SJCRH30 (cell line): ENCODE measurements at regions not wholly inside any gene's neighbourhood (a gene's known extent, or its start where the extent isn't known, plus 50 kb on each side); places are given as distances from the start of the nearest gene placed in this dataset.
A peak's percentile ranks its signal among the peaks of the same experiment; 100 is the strongest.
"Not testable (repeated sequence)": the region's sequence is repeated elsewhere in the genome, so short reads cannot be mapped to it uniquely, and the experiment has no call there.

Source experiments
- DNase-seq, 2 experiments: peaks; one replicate each; pipeline ENCODE4 v3.0.0-alpha.2; 2015 to 2020
- H3K27ac ChIP-seq: fragments of 250-450 bp; sonication (Bioruptor Pico); 2 replicates; pipeline ENCODE4 v1.5.1; 2020; ENCODE audit warnings: mild to moderate bottlenecking, moderate library complexity
- H3K27me3 ChIP-seq: fragments of 250-450 bp; sonication (Bioruptor Pico); 2 replicates; pipeline ENCODE4 v1.5.1; 2020; ENCODE audit warnings: mild to moderate bottlenecking, moderate library complexity
- H3K36me3 ChIP-seq: fragments of 250-450 bp; sonication (Bioruptor Pico); 2 replicates; pipeline ENCODE4 v1.5.1; 2020; ENCODE audit warnings: mild to moderate bottlenecking, moderate library complexity
- H3K4me1 ChIP-seq: fragments of 250-450 bp; sonication (Bioruptor Pico); 2 replicates; pipeline ENCODE4 v1.5.1; 2020; ENCODE audit warnings: mild to moderate bottlenecking, moderate library complexity
- H3K4me3 ChIP-seq: fragments of 250-450 bp; sonication (Bioruptor Pico); 2 replicates; pipeline ENCODE4 v1.5.1; 2020; ENCODE audit warnings: mild to moderate bottlenecking, moderate library complexity
- H3K9me3 ChIP-seq: fragments of 250-450 bp; sonication (Bioruptor Pico); replicated peaks from 2 replicates; pipeline ENCODE4 v1.5.1; 2020; ENCODE audit warnings: mild to moderate bottlenecking, moderate library complexity

- Histone ChIP-seq H3K27me3 (no peaks in the 10 kb centered on the region), H3K27ac (no peak overlapping the region), H3K4me1 (no peaks in the 10 kb centered on the region), H3K36me3 (no peaks in the 10 kb centered on the region), H3K9me3 (no peaks in the 10 kb centered on the region; the same call in none of the 2 replicates), H3K4me3 (no peak overlapping the region)
- DNase-seq: peak in 1 of 2 experiments; percentile 8
Measured at GRCh38 chr2:4175343-4175742, 472.0 kb downstream of the DCDC2C start.

DNA sequence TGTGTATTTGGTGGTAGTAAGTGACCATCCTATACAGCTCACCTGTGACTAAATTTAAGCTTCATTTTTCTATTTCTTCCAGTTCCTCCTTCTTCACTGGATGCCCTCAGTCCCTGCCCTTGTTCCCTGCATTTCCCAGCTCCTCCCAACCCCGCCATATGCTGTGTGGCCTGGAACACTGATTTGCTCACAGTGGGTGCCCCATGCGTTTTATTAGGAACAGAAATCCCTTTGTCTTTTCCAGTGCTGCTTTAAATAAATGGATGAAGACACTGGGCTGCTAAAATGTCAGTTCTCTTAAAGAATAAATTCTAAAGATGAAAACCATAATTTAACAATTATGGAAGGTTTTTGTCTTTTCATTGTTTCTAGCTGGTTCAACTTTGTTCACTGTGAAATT is 477.3 kb downstream of the DCDC2C start:
- Histone ChIP-seq H3K27ac (no peak overlapping the region), H3K9me3 (no peaks in the 10 kb centered on the region; the same call in none of the 2 replicates), H3K4me3 (no peak overlapping the region), H3K4me1 (no peaks in the 10 kb centered on the region), H3K27me3 (no peaks in the 10 kb centered on the region), H3K36me3 (no peaks in the 10 kb centered on the region)
- DNase-seq: no peak

DNA sequence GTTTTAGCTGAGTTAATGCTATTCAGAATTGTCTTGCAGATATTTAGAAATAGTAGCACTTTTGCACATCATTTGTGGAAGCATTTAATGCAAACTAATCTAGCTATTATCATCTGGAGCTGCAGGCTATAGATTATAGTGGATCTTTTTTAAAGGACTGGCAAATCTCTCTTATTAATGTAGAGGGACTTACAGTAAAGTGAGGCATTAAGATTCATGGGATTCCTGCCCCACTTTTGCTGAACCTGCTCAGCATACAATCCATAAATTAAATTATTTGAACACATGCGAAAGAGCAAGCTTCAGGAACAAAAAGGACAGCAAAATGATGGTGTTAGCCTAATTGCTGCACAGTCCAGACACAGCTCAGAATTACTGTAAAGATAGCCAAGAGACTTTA is 477.7 kb downstream of the DCDC2C start:
- Histone ChIP-seq H3K4me1 (no peaks in the 10 kb centered on the region), H3K27me3 (no peaks in the 10 kb centered on the region), H3K27ac (no peak overlapping the region), H3K4me3 (no peak overlapping the region), H3K36me3 (no peaks in the 10 kb centered on the region), H3K9me3 (no peaks in the 10 kb centered on the region; the same call in none of the 2 replicates)
- DNase-seq: no peak

- H3K27ac ChIP-seq: no peak overlapping the region
- H3K9me3 ChIP-seq: no peaks in the 10 kb centered on the region
- H3K36me3 ChIP-seq: no peaks in the 10 kb centered on the region
- no peaks in the 10 kb centered on the region for H3K27me3 ChIP-seq
- no peaks in the 10 kb centered on the region for H3K4me1 ChIP-seq
- no peak overlapping the region for H3K4me3 ChIP-seq
- DNase-seq: no peak
Measured at GRCh38 chr2:4188561-4188960, 485.2 kb downstream of the DCDC2C start.

DNA sequence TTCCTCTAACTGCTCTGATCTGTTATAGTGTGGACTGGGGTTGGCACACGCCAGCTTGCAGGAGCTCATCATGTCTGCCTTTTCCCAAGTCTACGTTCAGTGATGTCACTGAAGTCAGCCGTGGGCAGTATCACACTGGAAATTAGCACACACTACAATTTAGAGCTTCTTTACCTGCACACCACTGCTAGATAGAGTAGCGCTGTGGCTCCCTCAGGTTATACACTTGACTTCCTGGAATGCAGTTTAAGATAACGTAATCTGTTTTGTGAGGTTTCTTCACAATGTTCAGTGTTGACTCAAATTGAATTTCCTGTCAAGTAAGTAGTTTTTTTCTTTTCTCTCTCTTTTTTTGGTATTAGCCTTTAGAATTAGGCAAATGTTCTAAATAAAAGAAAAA is 487.2 kb downstream of the DCDC2C start:
- Histone ChIP-seq H3K27ac (no peak overlapping the region), H3K4me1 (no peaks in the 10 kb centered on the region), H3K36me3 (no peaks in the 10 kb centered on the region), H3K4me3 (no peak overlapping the region), H3K27me3 (no peaks in the 10 kb centered on the region), H3K9me3 (no peaks in the 10 kb centered on the region)
- DNase-seq: no peak

DNA sequence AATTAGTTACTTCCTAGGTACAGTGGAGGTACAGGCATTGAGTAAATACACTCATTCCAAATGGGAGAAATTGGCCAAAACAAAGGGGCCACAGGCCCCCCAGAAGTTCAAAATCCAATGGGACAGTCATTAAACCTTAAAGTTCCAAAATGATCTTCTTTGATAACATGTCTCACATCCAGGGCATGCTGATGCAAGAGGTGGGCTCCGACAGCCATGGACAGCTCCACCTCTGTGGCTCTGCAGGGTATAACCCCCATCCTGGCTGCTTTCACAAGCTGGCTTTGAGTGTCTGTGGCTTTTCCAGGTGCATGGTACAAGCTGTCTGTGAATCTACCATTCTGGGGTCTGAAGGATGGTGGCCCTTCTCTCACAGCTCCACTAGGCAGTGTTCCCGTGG is 488.7 kb downstream of the DCDC2C start:
- no peak for DNase-seq
- Histone ChIP-seq H3K9me3 (no peaks in the 10 kb centered on the region), H3K27me3 (no peaks in the 10 kb centered on the region), H3K27ac (no peak overlapping the region), H3K36me3 (no peaks in the 10 kb centered on the region), H3K4me3 (no peak overlapping the region), H3K4me1 (no peaks in the 10 kb centered on the region)

GRCh38 chr2:4214444-4215205 is 511.2 kb downstream of the DCDC2C start:
- no peaks in the 10 kb centered on the region for H3K9me3 ChIP-seq
- H3K27me3 ChIP-seq: no peaks in the 10 kb centered on the region
- H3K27ac ChIP-seq: no peak overlapping the region
- DNase-seq: no peak
- H3K36me3 ChIP-seq: no peaks in the 10 kb centered on the region
- no peak overlapping the region for H3K4me3 ChIP-seq
- H3K4me1 ChIP-seq: no peaks in the 10 kb centered on the region

GRCh38 chr2:4217737-4218136 is 514.4 kb downstream of the DCDC2C start:
- Histone ChIP-seq H3K4me1 (no peaks in the 10 kb centered on the region), H3K36me3 (no peaks in the 10 kb centered on the region), H3K9me3 (no peaks in the 10 kb centered on the region), H3K4me3 (no peak overlapping the region), H3K27me3 (no peaks in the 10 kb centered on the region), H3K27ac (no peak overlapping the region)
- DNase-seq: no peak

DNA sequence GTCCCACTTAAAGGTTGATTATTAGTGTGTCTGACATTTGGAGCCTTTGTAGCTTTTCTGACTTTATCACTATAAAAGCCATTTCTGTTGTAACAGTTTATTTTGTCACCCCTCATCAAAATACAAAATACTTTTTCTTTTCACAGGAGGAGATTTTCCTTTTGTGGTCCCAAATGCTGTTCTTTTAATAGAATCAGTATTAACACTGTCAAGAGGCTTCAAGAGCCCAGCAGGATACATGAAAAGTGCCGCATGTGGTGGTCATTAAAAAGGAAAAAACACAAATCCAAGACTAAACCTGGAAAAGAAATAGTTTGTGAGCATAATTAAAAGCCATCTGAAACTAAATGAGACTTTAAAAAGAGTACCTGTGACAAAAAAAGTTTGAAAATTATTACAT is 515.7 kb downstream of the DCDC2C start:
- DNase-seq: no peak
- H3K9me3 ChIP-seq: no peaks in the 10 kb centered on the region
- no peak overlapping the region for H3K4me3 ChIP-seq
- H3K36me3 ChIP-seq: no peaks in the 10 kb centered on the region
- no peak overlapping the region for H3K27ac ChIP-seq
- H3K27me3 ChIP-seq: no peaks in the 10 kb centered on the region
- H3K4me1 ChIP-seq: no peaks in the 10 kb centered on the region

DNA sequence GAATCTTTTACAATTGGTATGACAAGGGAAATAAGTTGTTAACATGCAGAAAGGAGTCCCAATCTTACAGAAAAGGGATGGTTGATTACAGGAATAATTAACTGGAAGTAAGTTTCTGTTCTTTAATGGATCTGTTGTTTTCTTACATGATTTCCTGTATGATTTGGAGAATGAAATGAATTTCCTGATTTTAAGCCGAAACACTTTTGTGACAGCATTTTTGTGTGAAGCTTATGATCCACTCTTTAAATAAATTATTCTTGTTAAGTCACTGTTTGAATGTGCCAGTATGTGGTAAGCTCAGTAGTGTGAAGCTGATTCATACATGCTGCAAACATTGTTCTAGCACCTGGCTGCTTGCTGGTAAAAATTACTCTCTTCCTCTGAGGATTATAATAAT is 516.2 kb downstream of the DCDC2C start:
- DNase-seq: no peak

GRCh38 chr2:4221434-4221833 is 518.1 kb downstream of the DCDC2C start:
- no peaks in the 10 kb centered on the region for H3K4me1 ChIP-seq
- no peaks in the 10 kb centered on the region for H3K27me3 ChIP-seq
- H3K9me3 ChIP-seq: no peaks in the 10 kb centered on the region
- H3K27ac ChIP-seq: no peak overlapping the region
- DNase-seq: no peak
- no peaks in the 10 kb centered on the region for H3K36me3 ChIP-seq
- H3K4me3 ChIP-seq: no peak overlapping the region

More for the DNA sequence above, 516.2 kb downstream of the DCDC2C start:
- no peaks in the 10 kb centered on the region for H3K27me3 ChIP-seq
- no peak overlapping the region for H3K4me3 ChIP-seq
- H3K4me1 ChIP-seq: no peaks in the 10 kb centered on the region
- H3K36me3 ChIP-seq: no peaks in the 10 kb centered on the region
- no peaks in the 10 kb centered on the region for H3K9me3 ChIP-seq
- H3K27ac ChIP-seq: no peak overlapping the region

DNA sequence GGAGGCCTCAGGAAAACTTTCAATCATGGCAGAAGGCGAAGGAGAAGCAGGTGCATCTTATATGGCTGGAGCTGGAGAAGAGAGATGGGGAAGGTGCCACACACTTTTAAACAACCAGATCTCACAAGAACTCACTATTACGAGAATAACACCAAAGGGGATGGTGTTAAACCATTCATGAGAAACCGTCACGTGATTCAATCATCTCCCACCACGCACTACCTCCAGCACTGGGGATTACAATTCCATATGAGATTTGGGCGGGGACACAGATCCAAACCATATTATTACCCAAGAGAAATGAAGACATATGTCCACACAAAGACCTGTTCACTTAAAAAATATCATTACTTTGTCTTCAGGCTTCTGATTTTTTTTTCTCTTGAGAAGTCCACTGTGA is 518.5 kb downstream of the DCDC2C start:
- Histone ChIP-seq H3K27ac (no peak overlapping the region), H3K36me3 (no peaks in the 10 kb centered on the region), H3K4me3 (no peak overlapping the region), H3K9me3 (no peaks in the 10 kb centered on the region), H3K27me3 (no peaks in the 10 kb centered on the region), H3K4me1 (no peaks in the 10 kb centered on the region)
- no peak for DNase-seq

- DNase-seq, H3K4me3 ChIP-seq, H3K27me3 ChIP-seq, H3K27ac ChIP-seq, H3K36me3 ChIP-seq, H3K9me3 ChIP-seq: not testable (repeated sequence)
- H3K4me1 ChIP-seq: peaks cover 27% of the 10 kb centered on the region
Measured at GRCh38 chr2:4244422-4244821, 541.0 kb downstream of the DCDC2C start.

DNA sequence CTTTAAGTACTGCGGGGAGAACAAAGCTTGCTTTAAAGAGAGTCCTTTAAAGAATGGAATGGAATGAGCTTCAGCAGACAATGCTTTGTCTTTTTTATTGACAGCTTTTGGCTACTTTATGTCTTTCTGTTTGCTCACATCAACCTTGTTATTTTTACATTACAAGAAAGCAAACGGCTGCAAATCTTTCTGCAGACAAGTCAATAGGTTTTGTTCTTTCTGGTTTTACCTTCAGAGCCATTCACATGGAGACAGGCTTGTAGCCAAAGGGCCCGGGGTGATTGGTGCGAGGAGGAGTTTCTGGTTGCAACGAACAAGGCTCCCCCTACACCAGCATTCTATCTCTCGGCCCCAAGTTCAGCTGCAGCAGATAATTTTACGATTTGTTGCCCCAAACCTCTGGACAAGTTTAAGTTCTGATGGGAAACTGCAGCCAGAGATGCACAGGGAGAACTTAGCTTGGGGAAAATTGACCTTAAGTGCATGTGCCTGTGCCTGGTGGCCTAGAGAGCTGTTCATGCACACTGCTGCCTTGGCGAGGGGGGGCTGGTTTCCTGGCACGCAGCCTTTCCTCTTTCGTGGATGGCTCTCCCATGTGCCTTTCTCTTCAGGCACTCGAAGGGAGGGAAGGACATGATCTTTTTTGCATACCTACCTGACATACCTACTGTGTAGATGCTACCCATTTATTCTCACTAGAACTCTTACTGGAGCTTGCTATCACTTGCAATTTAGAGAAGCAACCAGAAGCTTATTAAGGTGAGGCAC is 543.2 kb downstream of the DCDC2C start:
- Histone ChIP-seq H3K4me3 (no peak overlapping the region), H3K9me3 (no peaks in the 10 kb centered on the region), H3K27me3 (no peaks in the 10 kb centered on the region), H3K36me3 (no peaks in the 10 kb centered on the region), H3K4me1 (peaks cover 27% of the 10 kb centered on the region), H3K27ac (no peak overlapping the region)
- peak in 1 of 2 experiments; percentile 42 for DNase-seq

GRCh38 chr2:4247791-4248190 is 544.4 kb downstream of the DCDC2C start:
- Histone ChIP-seq H3K27me3 (no peaks in the 10 kb centered on the region), H3K4me3 (no peak overlapping the region), H3K9me3 (no peaks in the 10 kb centered on the region), H3K27ac (peak overlapping the region; percentile 69), H3K36me3 (no peaks in the 10 kb centered on the region), H3K4me1 (peaks cover 27% of the 10 kb centered on the region)
- peak; percentile 71 to 82 for DNase-seq
